NCI-H1930 (cell line): ENCODE measurements at regions not wholly inside any gene's neighbourhood (a gene's known extent, or its start where the extent isn't known, plus 50 kb on each side); places are given as distances from the start of the nearest gene placed in this dataset.
A peak's percentile ranks its signal among the peaks of the same experiment; 100 is the strongest.
"Not testable (repeated sequence)": the region's sequence is repeated elsewhere in the genome, so short reads cannot be mapped to it uniquely, and the experiment has no call there.

Source experiments
- DNase-seq, 2 experiments: peaks; one replicate each; lab custom pipeline; 2025; lab: John Stamatoyannopoulos, UW

- no peak for DNase-seq
Measured at GRCh38 chr3:115385774-115386730, 237.3 kb upstream of the GAP43 start.

- no peak for DNase-seq
Measured at GRCh38 chr3:115388166-115388565, 235.1 kb upstream of the GAP43 start.

- no peak for DNase-seq
Measured at GRCh38 chr3:115388811-115389210, 234.5 kb upstream of the GAP43 start.

- peak; percentile 68 to 80 for DNase-seq
Measured at GRCh38 chr3:115396801-115397200, 226.5 kb upstream of the GAP43 start.

- DNase-seq: peak in 1 of 2 experiments; percentile 65
Measured at GRCh38 chr3:115397433-115397832, 225.9 kb upstream of the GAP43 start.

- DNase-seq: no peak
Measured at GRCh38 chr3:115398506-115398905, 224.8 kb upstream of the GAP43 start.

- DNase-seq: no peak
Measured at GRCh38 chr3:115399750-115400149, 223.6 kb upstream of the GAP43 start.

- no peak for DNase-seq
Measured at GRCh38 chr3:115401298-115401697, 222.0 kb upstream of the GAP43 start.

GRCh38 chr3:115401851-115402501 lies 221.3 kb upstream of the GAP43 start:
- no peak for DNase-seq

- no peak for DNase-seq
Measured at GRCh38 chr3:115402651-115403050, 220.7 kb upstream of the GAP43 start.

- DNase-seq: no peak
Measured at GRCh38 chr3:115403786-115404185, 219.5 kb upstream of the GAP43 start.

- no peak for DNase-seq
Measured at GRCh38 chr3:115409596-115409995, 213.7 kb upstream of the GAP43 start.

GRCh38 chr3:115414610-115415009 lies 208.7 kb upstream of the GAP43 start:
- not testable (repeated sequence) for DNase-seq

- no peak for DNase-seq
Measured at GRCh38 chr3:115415246-115415996, 207.9 kb upstream of the GAP43 start.

- DNase-seq: no peak
Measured at GRCh38 chr3:115418583-115418982, 204.7 kb upstream of the GAP43 start.

- DNase-seq: no peak
Measured at GRCh38 chr3:115420086-115420485, 203.2 kb upstream of the GAP43 start.

- no peak for DNase-seq
Measured at GRCh38 chr3:115423170-115423569, 200.1 kb upstream of the GAP43 start.

GRCh38 chr3:115428841-115429240 lies 194.5 kb upstream of the GAP43 start:
- no peak for DNase-seq

- no peak for DNase-seq
Measured at GRCh38 chr3:115436767-115437301, 186.5 kb upstream of the GAP43 start.

GRCh38 chr3:115438799-115439198 lies 184.5 kb upstream of the GAP43 start:
- no peak for DNase-seq

- DNase-seq: no peak
Measured at GRCh38 chr3:115445559-115445958, 177.8 kb upstream of the GAP43 start.

GRCh38 chr3:115448851-115449250 lies 174.5 kb upstream of the GAP43 start:
- DNase-seq: no peak
